Fibroblast of lung (primary cell): ENCODE measurements at regions not wholly inside any gene's neighbourhood (a gene's known extent, or its start where the extent isn't known, plus 50 kb on each side); places are given as distances from the start of the nearest gene placed in this dataset.
"Not testable (repeated sequence)": the region's sequence is repeated elsewhere in the genome, so short reads cannot be mapped to it uniquely, and the experiment has no call there.

Experiments used
- DNase-seq, 2 donors: peaks; one replicate each; pipeline versions ENCODE4 v3.0.0 to v3.0.0-alpha.2; 2010; ENCODE audit warnings: low read depth in 2 of 2
- H2AFZ ChIP-seq: 2 replicates; pipeline ENCODE4 v1.5.1; 2012; ENCODE audit warnings: low read length, control low read depth, inconsistent platforms
- H3K27ac ChIP-seq: 2 replicates; pipeline ENCODE4 v1.5.1; 2011; ENCODE audit warnings: low read length, control low read depth; ENCODE audit not compliant: insufficient read depth
- H3K27me3 ChIP-seq: 2 replicates; pipeline ENCODE4 v1.5.1; 2011; ENCODE audit warnings: mild to moderate bottlenecking, low read length; ENCODE audit not compliant: control insufficient read depth, insufficient read depth
- H3K36me3 ChIP-seq: 2 replicates; pipeline ENCODE4 v1.5.1; 2011; ENCODE audit warnings: low read length; ENCODE audit not compliant: control insufficient read depth, insufficient read depth
- H3K4me1 ChIP-seq: 2 replicates; pipeline ENCODE4 v1.5.1; 2011; ENCODE audit warnings: low read length; ENCODE audit not compliant: control insufficient read depth, insufficient read depth; ENCODE audit errors: extremely low read depth
- H3K4me2 ChIP-seq: 2 replicates; pipeline ENCODE4 v1.5.1; 2011; ENCODE audit warnings: low read length, control low read depth; ENCODE audit not compliant: insufficient read depth; ENCODE audit errors: extremely low read depth
- H3K4me3 ChIP-seq, 4 experiments: fragments of 200-600 bp in 1 of 4; sonication (generic) in 1 of 4; replicated peaks in 1 of 4; 2 replicates each; pipeline ENCODE4 v1.5.1; 2011 to 2016; ENCODE audit warnings: low read length in 4 of 4, low read depth in 3 of 4, mild to moderate bottlenecking in 3 of 4, control low read depth in 2 of 4, inconsistent platforms in 1 of 4, mixed read lengths in 1 of 4; ENCODE audit not compliant: insufficient read depth in 1 of 4; ENCODE audit errors: control extremely low read depth in 1 of 4
- H3K79me2 ChIP-seq: 2 replicates; pipeline ENCODE4 v1.5.1; 2012; ENCODE audit warnings: mild to moderate bottlenecking, low read length, inconsistent platforms; ENCODE audit not compliant: control insufficient read depth, insufficient read depth
- H3K9ac ChIP-seq: 2 replicates; pipeline ENCODE4 v1.5.1; 2011; ENCODE audit warnings: mild to moderate bottlenecking, low read length, control low read depth; ENCODE audit not compliant: insufficient read depth
- H3K9me3 ChIP-seq: 2 replicates; pipeline ENCODE4 v1.5.1; 2012; ENCODE audit warnings: low read depth, low read length; ENCODE audit not compliant: control insufficient read depth, insufficient read depth
- H4K20me1 ChIP-seq: 2 replicates; pipeline ENCODE4 v1.5.1; 2011; ENCODE audit warnings: low read length; ENCODE audit not compliant: control insufficient read depth, insufficient read depth; ENCODE audit errors: extremely low read depth
- EZH2 ChIP-seq: IDR thresholded peaks from 2 replicates; pipeline ENCODE4 v1.5.1; 2012; ENCODE audit warnings: low read length, control low read depth, mild to moderate bottlenecking; ENCODE audit errors: missing control alignments
- TF ChIP-seq, protein P1 (sequence below), 2 donors: IDR thresholded peaks in 1 of 2; conservative IDR thresholded peaks in 1 of 2; 1 replicate in 1 of 2; 2 replicates in 1 of 2; pipeline ENCODE4 v1.5.1; 2011 to 2012; ENCODE audit warnings: low read length in 2 of 2, control low read depth in 1 of 2, inconsistent platforms in 1 of 2, low read depth in 1 of 2, mild to moderate bottlenecking in 1 of 2

DNA sequence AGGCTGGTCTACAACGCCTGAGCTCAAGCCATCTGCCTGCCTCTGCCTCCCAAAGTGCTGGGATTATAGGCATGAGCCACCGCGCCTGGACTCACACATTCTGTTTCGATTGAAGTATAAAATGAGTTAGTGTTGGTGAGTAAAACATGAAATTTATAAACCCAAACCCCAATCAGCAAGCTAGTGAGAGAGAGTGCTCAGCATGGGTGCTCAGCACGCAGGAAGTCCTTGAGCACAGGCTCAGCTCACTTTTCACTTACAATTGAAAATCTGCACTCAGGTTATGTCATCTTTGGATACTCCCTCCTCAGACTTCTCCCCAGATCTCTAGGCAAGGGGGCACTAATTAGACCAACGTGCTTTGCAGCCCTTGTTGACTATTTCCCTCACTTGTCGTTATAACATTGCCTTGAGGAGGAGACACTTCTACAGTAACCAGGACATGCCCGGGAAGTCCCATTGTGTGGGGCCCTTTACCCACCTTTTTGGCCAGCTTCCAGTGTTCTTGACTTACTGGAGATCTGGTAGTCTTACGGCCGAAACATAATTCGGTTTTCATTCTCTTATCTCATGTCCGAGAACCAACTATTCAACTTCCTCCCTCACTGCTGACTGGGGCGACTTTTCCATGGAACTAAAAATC is 68.5 kb upstream of the AMN1 start:
- Histone ChIP-seq H3K4me3 (no peak overlapping the region), H3K36me3 (no peaks in the 10 kb centered on the region), H3K9me3 (no peaks in the 10 kb centered on the region), H3K9ac (no peak overlapping the region), H3K79me2 (no peaks in the 10 kb centered on the region), H3K27me3 (no peaks in the 10 kb centered on the region), H2AFZ (no peak overlapping the region), H3K27ac (no peak overlapping the region), H3K4me1 (no peaks in the 10 kb centered on the region), H4K20me1 (no peaks in the 10 kb centered on the region), H3K4me2 (no peak overlapping the region)
- DNase-seq = no peak
- TF ChIP-seq EZH2 = no peak
- TF ChIP-seq, protein P1, sequence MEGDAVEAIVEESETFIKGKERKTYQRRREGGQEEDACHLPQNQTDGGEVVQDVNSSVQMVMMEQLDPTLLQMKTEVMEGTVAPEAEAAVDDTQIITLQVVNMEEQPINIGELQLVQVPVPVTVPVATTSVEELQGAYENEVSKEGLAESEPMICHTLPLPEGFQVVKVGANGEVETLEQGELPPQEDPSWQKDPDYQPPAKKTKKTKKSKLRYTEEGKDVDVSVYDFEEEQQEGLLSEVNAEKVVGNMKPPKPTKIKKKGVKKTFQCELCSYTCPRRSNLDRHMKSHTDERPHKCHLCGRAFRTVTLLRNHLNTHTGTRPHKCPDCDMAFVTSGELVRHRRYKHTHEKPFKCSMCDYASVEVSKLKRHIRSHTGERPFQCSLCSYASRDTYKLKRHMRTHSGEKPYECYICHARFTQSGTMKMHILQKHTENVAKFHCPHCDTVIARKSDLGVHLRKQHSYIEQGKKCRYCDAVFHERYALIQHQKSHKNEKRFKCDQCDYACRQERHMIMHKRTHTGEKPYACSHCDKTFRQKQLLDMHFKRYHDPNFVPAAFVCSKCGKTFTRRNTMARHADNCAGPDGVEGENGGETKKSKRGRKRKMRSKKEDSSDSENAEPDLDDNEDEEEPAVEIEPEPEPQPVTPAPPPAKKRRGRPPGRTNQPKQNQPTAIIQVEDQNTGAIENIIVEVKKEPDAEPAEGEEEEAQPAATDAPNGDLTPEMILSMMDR (conservative IDR thresholded peaks at IDR 0.05 in 1 of 2, IDR thresholded peaks at IDR 0.05 in 1 of 2; ENCODE audit: low read depth in 1 of 2, low read length in 2 of 2) = no peak

- H3K79me2 ChIP-seq = no peaks in the 10 kb centered on the region
- DNase-seq = no peak
- H3K9me3 ChIP-seq = no peaks in the 10 kb centered on the region
- no peak overlapping the region for H3K9ac ChIP-seq
- H3K4me2 ChIP-seq = no peak overlapping the region
- no peak overlapping the region for H3K4me3 ChIP-seq
- no peaks in the 10 kb centered on the region for H3K4me1 ChIP-seq
- H4K20me1 ChIP-seq = no peaks in the 10 kb centered on the region
- no peak overlapping the region for H2AFZ ChIP-seq
- H3K27ac ChIP-seq = no peak overlapping the region
- H3K27me3 ChIP-seq = no peaks in the 10 kb centered on the region
- TF ChIP-seq, protein P1 (conservative IDR thresholded peaks at IDR 0.05 in 1 of 2, IDR thresholded peaks at IDR 0.05 in 1 of 2; ENCODE audit: low read depth in 1 of 2, low read length in 2 of 2) = no peak
- TF ChIP-seq EZH2 = no peak
- no peaks in the 10 kb centered on the region for H3K36me3 ChIP-seq
Measured at GRCh38 chr12:31796270-31796951, 67.6 kb upstream of the AMN1 start.

- Histone ChIP-seq H3K4me1 (no peaks in the 10 kb centered on the region), H3K27ac (no peak overlapping the region), H4K20me1 (no peaks in the 10 kb centered on the region), H3K9me3 (no peaks in the 10 kb centered on the region), H3K9ac (no peak overlapping the region), H3K4me2 (no peak overlapping the region), H2AFZ (no peak overlapping the region), H3K27me3 (no peaks in the 10 kb centered on the region), H3K79me2 (no peaks in the 10 kb centered on the region), H3K4me3 (no peak overlapping the region), H3K36me3 (no peaks in the 10 kb centered on the region)
- no peak for DNase-seq
- TF ChIP-seq EZH2 = no peak
- TF ChIP-seq, protein P1 (conservative IDR thresholded peaks at IDR 0.05 in 1 of 2, IDR thresholded peaks at IDR 0.05 in 1 of 2; ENCODE audit: low read depth in 1 of 2, low read length in 2 of 2) = no peak
Measured at GRCh38 chr12:31794745-31795144, 65.9 kb upstream of the AMN1 start.

DNA sequence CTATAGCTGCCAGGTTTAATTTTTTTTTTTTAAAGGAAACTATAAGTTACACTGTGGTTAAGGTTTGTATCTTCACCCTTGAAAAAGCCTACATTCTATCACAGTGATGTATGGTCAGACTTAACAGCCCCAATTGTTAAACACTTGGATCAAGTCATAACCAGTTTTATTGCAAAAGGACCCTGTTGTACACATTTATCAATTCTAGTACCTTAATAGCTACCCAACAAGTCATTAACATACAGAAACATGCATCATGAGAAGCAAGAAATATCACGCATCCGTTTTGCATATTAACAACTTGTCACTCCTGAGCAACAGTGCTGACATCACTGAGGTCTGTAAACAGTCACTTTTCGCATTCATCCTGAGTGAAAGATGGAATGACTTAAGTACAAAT is 62.4 kb upstream of the AMN1 start:
- not testable (repeated sequence) for H3K79me2 ChIP-seq, H4K20me1 ChIP-seq, H2AFZ ChIP-seq, H3K27me3 ChIP-seq, DNase-seq, H3K27ac ChIP-seq, H3K4me2 ChIP-seq, H3K4me3 ChIP-seq, H3K36me3 ChIP-seq, H3K9ac ChIP-seq, H3K9me3 ChIP-seq, H3K4me1 ChIP-seq
